ENCODE measurements at regions not wholly inside any gene's neighbourhood (a gene's known extent, or its start where the extent isn't known, plus 50 kb on each side); places are given as distances from the start of the nearest gene placed in this dataset.

DNA sequence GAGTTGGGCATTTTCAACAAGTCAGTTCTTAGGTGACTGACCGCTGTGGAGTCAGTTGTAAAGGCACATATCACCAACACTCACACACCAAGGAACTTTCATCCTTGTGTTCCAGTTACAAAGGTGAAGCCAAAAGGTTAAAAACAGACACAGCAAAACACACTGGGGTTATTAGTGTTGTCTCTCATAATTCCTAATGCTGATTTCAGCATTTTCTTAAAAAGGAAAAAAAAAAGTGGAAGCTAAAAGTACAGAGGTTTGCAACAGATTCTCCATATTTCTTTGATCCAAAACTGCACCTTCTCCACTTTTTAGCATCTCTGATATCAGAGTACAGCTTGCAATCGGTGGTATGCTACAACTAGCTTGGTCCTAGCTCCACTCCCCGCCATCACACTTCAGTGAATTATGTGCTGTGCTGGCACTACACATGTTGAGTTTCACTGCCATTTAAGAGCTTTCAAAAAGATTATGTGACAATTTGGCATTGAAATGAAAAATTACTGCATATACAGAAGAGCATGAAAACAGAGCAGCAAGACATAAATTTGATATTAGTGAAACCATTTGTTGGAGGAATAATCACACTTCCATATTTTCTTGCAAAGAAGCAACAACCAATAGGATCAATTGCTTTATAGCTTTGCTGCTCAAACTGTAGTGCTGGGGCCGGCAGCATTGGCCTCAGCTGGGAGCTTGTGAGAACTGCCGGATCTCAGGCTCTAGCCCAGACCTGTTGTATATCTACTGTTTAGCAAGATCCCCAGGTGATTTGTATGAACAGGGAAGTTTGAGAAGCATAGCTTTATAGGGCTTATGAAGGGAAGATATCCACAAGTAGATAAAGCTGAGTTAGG, 62.3 kb upstream of the DAPL1 start:
- no peak for DNase-seq (ENCODE audit: low read depth)

DNA sequence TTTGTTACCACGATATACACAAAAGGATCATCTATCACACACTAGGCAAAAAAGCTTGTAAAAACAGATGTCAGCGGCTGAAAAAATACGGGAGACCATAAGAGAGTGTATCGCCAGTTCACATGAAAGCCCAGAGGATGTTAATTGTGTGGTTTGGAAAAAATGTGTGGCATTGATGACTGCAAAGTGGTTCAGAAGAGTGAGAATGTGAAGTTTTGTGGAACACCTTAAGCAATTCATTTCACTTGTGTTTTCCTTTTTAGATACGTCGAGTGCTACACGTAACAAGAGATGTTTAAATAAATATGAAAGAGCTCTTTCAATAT, 61.7 kb upstream of the DAPL1 start:
- peak; percentile 25 for DNase-seq (ENCODE audit: low read depth)

DNA sequence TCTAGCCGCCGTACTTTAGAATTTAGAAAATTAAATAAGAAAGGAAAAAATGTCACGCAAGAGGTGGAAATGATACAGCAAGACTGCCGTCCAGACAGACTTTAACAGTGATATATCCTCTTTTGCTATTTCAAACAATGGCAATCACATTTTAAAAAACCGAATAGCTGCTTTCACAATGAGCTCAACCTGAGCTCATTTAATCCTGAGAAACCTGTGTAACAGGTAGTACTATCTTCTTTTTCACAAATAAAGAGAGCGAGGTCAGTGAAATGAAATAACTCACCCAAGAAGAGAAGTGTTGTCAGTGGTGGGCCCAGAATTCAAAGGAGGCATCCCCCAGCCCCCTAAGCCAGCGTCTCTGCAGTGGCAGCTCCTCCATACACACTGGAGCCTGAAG, 60.7 kb upstream of the DAPL1 start:
- DNase-seq (ENCODE audit: low read depth) = no peak

DNA sequence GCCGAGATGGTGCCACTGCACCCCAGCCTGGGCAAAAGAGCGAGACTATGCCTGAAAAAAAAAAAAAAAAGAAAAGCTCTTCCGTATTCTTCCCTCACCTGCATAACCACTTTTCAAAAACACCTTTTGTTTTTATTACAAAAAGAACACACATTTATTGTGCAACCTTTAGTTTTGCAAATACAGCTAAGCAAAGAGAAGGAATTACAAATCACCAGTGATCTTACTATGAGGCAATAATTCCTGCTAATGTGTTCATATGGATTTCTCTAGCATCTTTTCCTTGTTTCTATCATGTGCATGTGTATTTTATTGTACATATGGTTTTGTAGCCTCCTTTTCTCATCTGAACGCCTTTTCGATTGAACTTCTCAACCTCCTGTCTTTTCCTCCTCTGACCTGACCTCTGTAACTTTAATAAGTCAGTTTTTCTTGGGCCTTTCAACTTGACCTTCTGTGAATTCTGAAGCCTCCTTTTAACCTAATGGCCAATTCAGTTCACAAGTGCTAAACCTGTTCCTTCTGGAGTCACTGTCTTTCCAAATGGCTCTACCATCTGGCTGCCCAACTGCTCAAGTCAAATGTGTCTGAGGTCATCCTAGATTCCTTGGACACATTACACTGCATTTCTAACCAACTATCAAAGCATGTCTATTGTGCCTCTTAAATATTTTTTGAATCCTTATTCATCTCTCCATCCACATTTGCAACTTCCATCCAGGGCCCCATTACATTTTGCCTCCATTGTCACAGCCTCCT, 59.1 kb upstream of the DAPL1 start:
- DNase-seq (ENCODE audit: low read depth) = no peak

DNA sequence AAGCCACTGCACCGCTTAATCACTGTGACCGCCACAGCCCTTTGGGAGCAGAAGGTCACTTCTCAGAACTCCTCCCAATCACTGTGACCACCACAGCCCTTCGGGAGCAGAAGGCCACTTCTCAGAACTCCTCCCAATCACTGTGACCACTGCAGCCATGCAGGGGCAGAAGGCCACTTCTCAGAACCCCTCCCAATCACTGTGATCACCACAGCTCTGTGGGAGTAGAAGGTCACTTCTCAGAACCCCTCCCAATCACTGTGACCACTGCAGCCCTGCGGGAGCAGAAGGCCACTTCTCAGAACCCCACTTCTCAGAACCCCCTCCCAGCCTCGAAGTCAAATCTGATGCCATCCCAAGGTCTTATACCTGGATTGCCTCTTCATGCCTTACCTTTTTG, 56.8 kb upstream of the DAPL1 start:
- no peak for DNase-seq (ENCODE audit: low read depth)

DNA sequence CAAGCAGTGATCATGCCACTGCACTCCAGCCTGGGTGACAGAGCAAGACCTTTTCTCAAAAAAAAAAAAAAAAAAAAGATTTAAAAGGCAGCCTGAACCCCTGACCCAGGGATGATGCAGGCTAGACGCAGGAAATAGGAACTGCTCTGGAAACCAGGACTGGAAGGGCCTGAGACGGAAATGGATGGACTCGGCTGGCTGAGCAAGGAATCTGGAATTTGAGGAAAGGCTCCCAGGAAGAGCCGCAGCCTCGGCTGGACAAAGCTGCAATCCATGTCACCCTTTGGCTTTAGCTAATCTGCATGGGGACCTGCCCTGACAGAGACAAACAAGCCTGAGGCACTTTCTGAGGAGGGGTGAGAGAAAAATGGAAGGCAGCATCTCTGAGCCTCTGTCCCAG, 55.0 kb upstream of the DAPL1 start:
- no peak for DNase-seq (ENCODE audit: low read depth)

DNA sequence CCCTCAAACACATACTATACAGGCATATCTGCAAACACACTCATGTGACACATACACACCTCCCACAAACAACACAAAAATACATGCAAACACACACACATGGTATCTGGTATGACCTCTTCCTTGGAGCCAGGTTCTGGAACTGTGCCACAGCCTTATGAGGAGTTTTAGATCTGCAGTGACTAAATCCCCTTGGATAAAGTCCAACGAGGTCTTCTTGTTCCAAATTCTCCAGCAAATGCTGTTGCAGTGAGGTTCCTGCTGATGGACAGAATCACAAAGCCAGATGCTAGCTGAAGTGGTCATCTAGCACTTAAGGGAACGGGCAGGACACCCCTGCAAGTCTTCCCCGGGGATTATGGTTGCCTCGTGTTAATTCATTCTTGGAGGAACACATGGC, 54.5 kb upstream of the DAPL1 start:
- peak; percentile 52 for DNase-seq (ENCODE audit: low read depth)

DNA sequence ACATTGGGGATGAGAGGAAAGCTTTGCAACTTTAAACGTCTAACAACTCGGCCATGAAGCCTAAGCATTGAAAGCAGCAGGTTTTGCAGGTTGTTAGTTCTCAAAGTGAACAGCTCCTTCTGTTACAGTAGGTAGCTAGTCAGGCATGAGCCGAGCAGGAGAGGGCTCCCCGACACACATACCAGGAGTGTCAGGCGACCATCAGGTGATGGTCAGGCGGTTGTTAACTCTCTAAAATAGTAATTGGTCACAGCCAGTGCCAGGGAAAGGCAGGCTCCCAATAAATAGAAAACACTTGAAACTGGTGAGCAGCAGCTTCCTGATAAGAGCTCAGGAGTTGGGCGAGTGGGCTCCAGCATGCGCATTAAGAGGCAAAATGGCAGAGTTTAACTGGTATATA, 53.5 kb upstream of the DAPL1 start:
- DNase-seq (ENCODE audit: low read depth) = no peak

DNA sequence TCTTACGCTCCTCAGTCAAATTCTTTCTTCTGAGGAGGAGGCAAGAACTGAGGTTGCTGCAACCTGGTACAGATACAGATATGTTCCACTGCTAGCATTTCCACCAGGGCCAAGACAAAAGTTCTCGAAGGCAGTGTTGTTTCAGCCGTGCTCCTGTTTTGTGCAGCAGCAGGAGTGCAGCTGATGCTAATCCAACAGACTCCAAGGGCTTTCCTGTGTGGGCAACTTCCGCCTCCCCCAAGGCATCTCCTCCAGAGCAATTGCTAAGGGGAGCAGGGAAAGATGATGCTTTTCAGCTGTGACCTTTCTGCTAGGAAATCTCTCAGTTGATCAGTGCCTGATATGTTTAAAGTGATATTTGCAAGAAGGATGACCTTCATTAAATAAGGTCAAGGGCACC, 52.6 kb upstream of the DAPL1 start:
- no peak for DNase-seq (ENCODE audit: low read depth)

DNA sequence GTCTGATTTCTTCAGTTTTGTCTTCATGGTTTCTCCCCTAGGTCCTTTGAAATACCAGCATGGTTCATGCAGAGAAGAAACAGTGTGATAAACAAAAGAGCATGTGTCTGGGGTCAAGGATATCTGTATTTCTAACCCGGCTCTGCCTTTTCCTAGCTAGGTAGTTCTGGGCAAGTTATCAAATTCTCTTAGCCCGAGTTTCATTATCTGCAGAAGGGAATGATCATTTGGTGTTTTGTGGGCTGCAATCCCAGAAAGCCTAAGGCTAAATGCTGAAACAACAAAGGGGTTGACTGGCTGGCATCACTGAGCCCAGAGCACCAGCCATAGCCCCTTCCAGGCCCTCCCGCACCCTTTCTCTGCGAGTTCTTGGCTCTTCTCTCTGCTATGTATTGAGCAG, 51.7 kb upstream of the DAPL1 start:
- peak; percentile 18 for DNase-seq (ENCODE audit: low read depth)

DNA sequence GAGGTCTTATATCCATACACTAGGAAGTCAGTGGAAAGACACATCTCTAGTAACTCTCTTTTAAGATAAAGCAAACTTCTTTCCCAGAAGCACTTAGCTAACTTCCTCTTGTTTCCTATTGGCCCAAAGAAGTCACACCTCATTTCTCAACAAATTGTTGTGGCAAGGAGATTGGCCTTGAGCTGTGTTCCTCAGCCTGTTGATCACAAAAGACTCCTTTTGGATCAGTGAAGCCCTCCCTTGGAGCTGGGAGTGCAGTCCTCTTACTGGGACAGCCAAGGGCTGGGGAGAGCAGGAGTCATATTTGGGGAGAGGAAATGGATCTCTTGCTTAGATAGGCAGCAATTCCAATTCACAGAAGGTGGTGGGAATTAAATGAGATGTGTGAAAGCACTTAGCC, 51.2 kb upstream of the DAPL1 start:
- DNase-seq (ENCODE audit: low read depth) = peak; percentile 19

DNA sequence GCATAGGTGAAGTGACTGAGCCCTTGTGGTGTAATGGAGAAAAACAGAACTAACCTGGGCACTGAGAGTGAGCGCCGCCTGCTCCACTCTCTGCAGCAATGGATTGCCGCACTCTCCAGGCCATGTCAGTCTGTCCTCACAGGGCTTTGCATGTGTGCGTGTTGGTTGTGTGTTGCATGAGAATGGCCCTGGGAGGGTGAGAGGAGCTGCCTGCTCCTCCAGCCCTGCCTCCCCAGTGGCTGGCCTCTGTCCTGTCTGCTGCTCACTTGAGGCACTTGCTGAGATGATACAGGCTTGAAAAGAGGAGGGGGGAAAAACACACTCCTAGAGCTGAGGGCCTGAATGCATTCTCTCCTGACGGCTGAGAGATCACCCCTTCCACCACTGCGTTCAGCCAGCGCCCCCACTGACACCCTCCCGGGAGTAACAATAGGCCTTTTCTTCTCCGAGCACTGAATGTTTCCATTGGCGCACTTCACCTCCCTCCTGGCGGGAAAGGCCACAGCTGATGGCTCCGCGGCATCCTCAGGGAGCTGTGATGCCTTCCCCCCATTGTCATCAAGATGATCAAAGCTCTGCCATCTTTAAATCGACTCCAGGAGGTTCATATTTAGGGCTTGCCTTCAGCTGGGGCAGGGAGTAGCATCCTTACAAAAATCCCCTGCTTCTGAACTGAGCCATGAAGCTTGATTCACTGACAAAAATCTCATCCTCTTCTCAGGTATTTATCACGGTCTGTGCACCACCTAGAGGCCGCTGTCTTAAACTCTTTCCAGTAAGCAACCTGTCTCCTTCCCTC, 49.9 kb upstream of the DAPL1 start:
- peak; percentile 57 for DNase-seq (ENCODE audit: low read depth)
